ENCODE measurements at regions not wholly inside any gene's neighbourhood (a gene's known extent, or its start where the extent isn't known, plus 50 kb on each side); places are given as distances from the start of the nearest gene placed in this dataset.
"Not testable (repeated sequence)": the region's sequence is repeated elsewhere in the genome, so short reads cannot be mapped to it uniquely, and the experiment has no call there.

GRCh38 chr15:96622714-96623113 lies 292.2 kb downstream of the NR2F2 start:
- DNase-seq (ENCODE audit: extremely low spot score, insufficient read length, low read depth) (no peak), FAIRE-seq (no peak)

- no peak for DNase-seq (ENCODE audit: extremely low spot score, insufficient read length, low read depth)
Measured at GRCh38 chr15:96625256-96625655, 294.8 kb downstream of the NR2F2 start.

GRCh38 chr15:96627031-96627568 lies 296.6 kb downstream of the NR2F2 start:
- FAIRE-seq (no peak), DNase-seq (ENCODE audit: extremely low spot score, insufficient read length, low read depth) (no peak)

More at GRCh38 chr15:96625256-96625655, 294.8 kb downstream of the NR2F2 start:
- no peak for FAIRE-seq

GRCh38 chr15:96629511-96629910 lies 299.0 kb downstream of the NR2F2 start:
- DNase-seq (ENCODE audit: extremely low spot score, insufficient read length, low read depth) (no peak), FAIRE-seq (no peak)

- DNase-seq (ENCODE audit: extremely low spot score, insufficient read length, low read depth) (no peak), FAIRE-seq (no peak)
Measured at GRCh38 chr15:96638793-96639192, 308.3 kb downstream of the NR2F2 start.

- FAIRE-seq (no peak), DNase-seq (ENCODE audit: extremely low spot score, insufficient read length, low read depth) (no peak)
Measured at GRCh38 chr15:96645796-96646195, 315.3 kb downstream of the NR2F2 start.

GRCh38 chr15:96648866-96649265 lies 318.4 kb downstream of the NR2F2 start:
- DNase-seq (ENCODE audit: extremely low spot score, insufficient read length, low read depth) (no peak), FAIRE-seq (no peak)

GRCh38 chr15:96657096-96657495 lies 326.6 kb downstream of the NR2F2 start:
- FAIRE-seq (no peak), DNase-seq (ENCODE audit: extremely low spot score, insufficient read length, low read depth) (no peak)

- not testable (repeated sequence) for DNase-seq (ENCODE audit: extremely low spot score, insufficient read length, low read depth); FAIRE-seq
Measured at GRCh38 chr15:96666979-96667378, 336.5 kb downstream of the NR2F2 start.

GRCh38 chr15:96670389-96670788 lies 339.9 kb downstream of the NR2F2 start:
- DNase-seq (ENCODE audit: extremely low spot score, insufficient read length, low read depth) (no peak), FAIRE-seq (no peak)

- no peak for DNase-seq (ENCODE audit: extremely low spot score, insufficient read length, low read depth)
- no peak for FAIRE-seq
Measured at GRCh38 chr15:96672629-96673028, 342.1 kb downstream of the NR2F2 start.

GRCh38 chr15:96678386-96678785 lies 347.9 kb downstream of the NR2F2 start:
- DNase-seq (ENCODE audit: extremely low spot score, insufficient read length, low read depth) (no peak), FAIRE-seq (no peak)

- no peak for DNase-seq (ENCODE audit: extremely low spot score, insufficient read length, low read depth)
- FAIRE-seq, result no peak
Measured at GRCh38 chr15:96687388-96688107, 357.0 kb downstream of the NR2F2 start.

GRCh38 chr15:96690733-96691132 lies 360.2 kb downstream of the NR2F2 start:
- DNase-seq (ENCODE audit: extremely low spot score, insufficient read length, low read depth) (no peak), FAIRE-seq (no peak)

GRCh38 chr15:96692826-96693225 lies 362.3 kb downstream of the NR2F2 start:
- FAIRE-seq (no peak), DNase-seq (ENCODE audit: extremely low spot score, insufficient read length, low read depth) (no peak)

GRCh38 chr15:96693515-96693914 lies 363.0 kb downstream of the NR2F2 start:
- FAIRE-seq (no peak), DNase-seq (ENCODE audit: extremely low spot score, insufficient read length, low read depth) (no peak)

- no peak for FAIRE-seq
- no peak for DNase-seq (ENCODE audit: extremely low spot score, insufficient read length, low read depth)
Measured at GRCh38 chr15:96693990-96694517, 363.6 kb downstream of the NR2F2 start.

GRCh38 chr15:96695426-96695825 lies 364.9 kb downstream of the NR2F2 start:
- FAIRE-seq, result no peak
- DNase-seq (ENCODE audit: extremely low spot score, insufficient read length, low read depth), result no peak

GRCh38 chr15:96699871-96700401 lies 369.4 kb downstream of the NR2F2 start:
- FAIRE-seq, result no peak
- DNase-seq (ENCODE audit: extremely low spot score, insufficient read length, low read depth), result no peak

- FAIRE-seq (no peak), DNase-seq (ENCODE audit: extremely low spot score, insufficient read length, low read depth) (no peak)
Measured at GRCh38 chr15:96700555-96700954, 370.1 kb downstream of the NR2F2 start.

GRCh38 chr15:96701443-96701842 lies 370.9 kb downstream of the NR2F2 start:
- no peak for FAIRE-seq
- DNase-seq (ENCODE audit: extremely low spot score, insufficient read length, low read depth), result no peak
